Mesenchymal stem cell (in vitro differentiated cells and primary cell): ENCODE measurements at regions not wholly inside any gene's neighbourhood (a gene's known extent, or its start where the extent isn't known, plus 50 kb on each side); places are given as distances from the start of the nearest gene placed in this dataset.
A peak's percentile ranks its signal among the peaks of the same experiment; 100 is the strongest.

Experiments used
- DNase-seq: peaks from one replicate; pipeline ENCODE4 v3.0.0-alpha.2; 2013
- H2AFZ ChIP-seq: one replicate; pipeline ENCODE4 v1.6.1; 2013; ENCODE audit warnings: low read depth, mild to moderate bottlenecking, control low read depth, inconsistent platforms, low read length, moderate library complexity
- H2AK5ac ChIP-seq: 2 replicates; pipeline ENCODE4 v1.6.1; 2013; ENCODE audit warnings: low read length, moderate library complexity, mild to moderate bottlenecking, inconsistent platforms; ENCODE audit not compliant: severe bottlenecking
- H2BK120ac ChIP-seq: one replicate; pipeline ENCODE4 v1.6.1; 2013; ENCODE audit warnings: low read depth, mild to moderate bottlenecking, inconsistent platforms, low read length, moderate library complexity
- H2BK12ac ChIP-seq, 2 experiments: one replicate each; pipeline ENCODE4 v1.6.1; 2013; ENCODE audit warnings: inconsistent platforms in 2 of 2, low read length in 2 of 2, mild to moderate bottlenecking in 2 of 2, moderate library complexity in 2 of 2, control low read depth in 1 of 2
- H2BK15ac ChIP-seq: one replicate; pipeline ENCODE4 v1.6.1; 2013; ENCODE audit warnings: mild to moderate bottlenecking, low read depth, inconsistent platforms; ENCODE audit not compliant: poor library complexity, severe bottlenecking
- H2BK5ac ChIP-seq: 2 replicates; pipeline ENCODE4 v1.6.1; 2013; ENCODE audit warnings: low read depth, mild to moderate bottlenecking, low read length, control low read depth, inconsistent platforms; ENCODE audit not compliant: poor library complexity, severe bottlenecking
- H3K14ac ChIP-seq, 2 experiments: one replicate each; pipeline ENCODE4 v1.6.1; 2013; ENCODE audit warnings: inconsistent platforms in 2 of 2, low read length in 2 of 2, control low read depth in 1 of 2, mild to moderate bottlenecking in 1 of 2, moderate library complexity in 1 of 2
- H3K18ac ChIP-seq, 2 experiments: one replicate each; pipeline ENCODE4 v1.6.1; 2013; ENCODE audit warnings: inconsistent platforms in 2 of 2, low read length in 2 of 2, control low read depth in 1 of 2, low read depth in 1 of 2, mild to moderate bottlenecking in 1 of 2
- H3K23ac ChIP-seq, 2 experiments: one replicate each; pipeline ENCODE4 v1.6.1; 2013; ENCODE audit warnings: inconsistent platforms in 2 of 2, low read length in 2 of 2, mild to moderate bottlenecking in 2 of 2, moderate library complexity in 2 of 2, control low read depth in 1 of 2
- H3K27ac ChIP-seq: 2 replicates; pipeline ENCODE4 v1.5.1; 2013; ENCODE audit warnings: mild to moderate bottlenecking, moderate library complexity, low read length, control low read depth, inconsistent platforms; ENCODE audit not compliant: poor library complexity, severe bottlenecking
- H3K27me3 ChIP-seq, 2 experiments: 2 replicates each; pipeline versions ENCODE4 v1.6.1 to v1.7.0; 2013; ENCODE audit warnings: low read length in 2 of 2, mild to moderate bottlenecking in 2 of 2, moderate library complexity in 2 of 2, control low read depth in 1 of 2, inconsistent platforms in 1 of 2; ENCODE audit not compliant: control insufficient read depth in 1 of 2, insufficient read depth in 1 of 2
- H3K36me3 ChIP-seq, 2 experiments: 2 replicates each; pipeline versions ENCODE4 v1.6.1 to v1.7.0; 2013; ENCODE audit warnings: low read length in 2 of 2, control low read depth in 1 of 2, inconsistent platforms in 1 of 2, low read depth in 1 of 2, mild to moderate bottlenecking in 1 of 2; ENCODE audit not compliant: insufficient read depth in 2 of 2, control insufficient read depth in 1 of 2
- H3K4ac ChIP-seq, 2 experiments: one replicate each; pipeline ENCODE4 v1.6.1; 2013; ENCODE audit warnings: inconsistent platforms in 2 of 2, low read length in 2 of 2, mild to moderate bottlenecking in 2 of 2, moderate library complexity in 2 of 2, control low read depth in 1 of 2, low read depth in 1 of 2
- H3K4me1 ChIP-seq: 2 replicates; pipeline ENCODE4 v1.6.1; 2013; ENCODE audit warnings: low read depth, low read length, control low read depth; ENCODE audit not compliant: control insufficient read depth, insufficient read depth
- H3K4me2 ChIP-seq: 2 replicates; pipeline ENCODE4 v1.6.1; 2013; ENCODE audit warnings: low read length, mild to moderate bottlenecking, inconsistent platforms; ENCODE audit not compliant: poor library complexity, severe bottlenecking
- H3K4me3 ChIP-seq, 2 experiments: 2 replicates each; pipeline versions ENCODE4 v1.5.1 to v1.7.0; 2013; ENCODE audit warnings: low read length in 2 of 2, mild to moderate bottlenecking in 2 of 2, control low read depth in 1 of 2, low read depth in 1 of 2; ENCODE audit not compliant: insufficient read depth in 1 of 2
- H3K79me1 ChIP-seq: replicated peaks from 2 replicates; pipeline ENCODE4 v1.6.1; 2013; ENCODE audit warnings: mild to moderate bottlenecking, control low read depth, low read length, inconsistent platforms; ENCODE audit not compliant: poor library complexity, severe bottlenecking
- H3K9ac ChIP-seq: 2 replicates; pipeline ENCODE4 v1.7.0; 2013; ENCODE audit warnings: mild to moderate bottlenecking, low read length, moderate library complexity
- H3K9me3 ChIP-seq: 2 replicates; pipeline ENCODE4 v1.7.0; 2013; ENCODE audit warnings: mild to moderate bottlenecking, low read length; ENCODE audit not compliant: control insufficient read depth
- H4K8ac ChIP-seq: one replicate; pipeline ENCODE4 v1.6.1; 2013; ENCODE audit warnings: inconsistent platforms, mild to moderate bottlenecking, low read length, moderate library complexity
- H4K91ac ChIP-seq: one replicate; pipeline ENCODE4 v1.6.1; 2013; ENCODE audit warnings: mild to moderate bottlenecking, low read length, inconsistent platforms
- WGBS: methylation state at CpG from one replicate; pipeline ENCODE4 v1.1.7; 2013; ENCODE audit warnings: mixed read lengths; 5-methylcytosine and 5-hydroxymethylcytosine counted together

GRCh38 chr10:78435484-78436221, 402.0 kb downstream of the RPS24 start:
- no peak overlapping the region for H3K4me2 ChIP-seq
- H3K4me1 ChIP-seq, result peaks cover 20% of the 10 kb centered on the region
- H3K27ac ChIP-seq, result no peak overlapping the region
- H3K23ac ChIP-seq, result no peak overlapping the region
- peak overlapping the region in 1 of 2 experiments; percentile 9 for H3K14ac ChIP-seq
- no peak overlapping the region for H2BK5ac ChIP-seq
- H3K9ac ChIP-seq, result no peak overlapping the region
- H3K36me3 ChIP-seq, result no peaks in the 10 kb centered on the region
- WGBS, result 37% methylated on average over 9 of the region's 10 CpGs
- H2AK5ac ChIP-seq, result no peak overlapping the region
- H4K8ac ChIP-seq, result peak overlapping the region; percentile 74
- no peaks in the 10 kb centered on the region for H3K79me1 ChIP-seq
- DNase-seq, result no peak
- no peak overlapping the region for H3K4ac ChIP-seq
- no peak overlapping the region for H2AFZ ChIP-seq
- no peak overlapping the region for H2BK15ac ChIP-seq
- H2BK12ac ChIP-seq, result peak overlapping the region; percentile 45 to 59
- H2BK120ac ChIP-seq, result no peak overlapping the region
- peak overlapping the region; percentile 18 for H4K91ac ChIP-seq
- no peak overlapping the region for H3K4me3 ChIP-seq
- no peaks in the 10 kb centered on the region for H3K9me3 ChIP-seq
- peaks cover 3% of the 10 kb centered on the region in 2 experiments for H3K27me3 ChIP-seq
- H3K18ac ChIP-seq, result peak overlapping the region; percentile 44 to 75

GRCh38 chr10:78436222-78436573, 402.5 kb downstream of the RPS24 start:
- H2BK120ac ChIP-seq, result no peak overlapping the region
- no peak for DNase-seq
- peaks cover 20% of the 10 kb centered on the region for H3K4me1 ChIP-seq
- no peak overlapping the region for H2AFZ ChIP-seq
- H3K18ac ChIP-seq, result peak overlapping the region; percentile 44 to 75
- H3K9me3 ChIP-seq, result no peaks in the 10 kb centered on the region
- no peak overlapping the region for H2AK5ac ChIP-seq
- peaks cover 0 to 3% of the 10 kb centered on the region in 2 experiments for H3K27me3 ChIP-seq
- H3K4me2 ChIP-seq, result no peak overlapping the region
- H2BK5ac ChIP-seq, result no peak overlapping the region
- WGBS, result 40% methylated on average over 6 of the region's 6 CpGs
- H2BK15ac ChIP-seq, result no peak overlapping the region
- H3K9ac ChIP-seq, result no peak overlapping the region
- no peak overlapping the region for H2BK12ac ChIP-seq
- H3K4me3 ChIP-seq, result no peak overlapping the region
- no peak overlapping the region for H3K14ac ChIP-seq
- peak overlapping the region; percentile 83 for H4K91ac ChIP-seq
- peak overlapping the region in 1 of 2 experiments; percentile 22 for H3K4ac ChIP-seq
- H3K27ac ChIP-seq, result no peak overlapping the region
- H3K23ac ChIP-seq, result peak overlapping the region in 1 of 2 experiments; percentile 24
- H3K36me3 ChIP-seq, result no peaks in the 10 kb centered on the region
- no peak overlapping the region for H4K8ac ChIP-seq
- no peaks in the 10 kb centered on the region for H3K79me1 ChIP-seq

- Histone ChIP-seq H3K27ac (no peak overlapping the region), H3K4me1 (peaks cover 20% of the 10 kb centered on the region), H4K91ac (no peak overlapping the region), H2BK12ac (peak overlapping the region in 1 of 2 experiments; percentile 21), H3K9ac (no peak overlapping the region), H2AK5ac (no peak overlapping the region), H2BK120ac (no peak overlapping the region), H2AFZ (no peak overlapping the region), H4K8ac (peak overlapping the region; percentile 20), H3K9me3 (no peaks in the 10 kb centered on the region), H3K36me3 (no peaks in the 10 kb centered on the region), H2BK15ac (peak overlapping the region; percentile 45), H3K79me1 (no peaks in the 10 kb centered on the region), H3K27me3 (peaks cover 0 to 3% of the 10 kb centered on the region in 2 experiments), H3K14ac (peak overlapping the region in 1 of 2 experiments; percentile 9), H3K4me2 (no peak overlapping the region), H3K4me3 (no peak overlapping the region), H3K18ac (peak overlapping the region in 1 of 2 experiments; percentile 4), H3K23ac (no peak overlapping the region), H3K4ac (no peak overlapping the region), H2BK5ac (no peak overlapping the region)
- no peak for DNase-seq
- WGBS, result 86% methylated on average over 8 of the region's 8 CpGs
Observed at GRCh38 chr10:78436706-78437406, 403.2 kb downstream of the RPS24 start.

- peaks cover 20% of the 10 kb centered on the region for H3K4me1 ChIP-seq
- H3K9ac ChIP-seq, result no peak overlapping the region
- H2AK5ac ChIP-seq, result no peak overlapping the region
- WGBS, result 92% methylated on average over 4 of the region's 5 CpGs
- H2BK120ac ChIP-seq, result no peak overlapping the region
- H3K9me3 ChIP-seq, result no peaks in the 10 kb centered on the region
- H3K18ac ChIP-seq, result no peak overlapping the region
- H3K4me2 ChIP-seq, result no peak overlapping the region
- no peak overlapping the region for H4K91ac ChIP-seq
- H3K79me1 ChIP-seq, result no peaks in the 10 kb centered on the region
- no peak overlapping the region for H3K14ac ChIP-seq
- H2BK5ac ChIP-seq, result no peak overlapping the region
- no peak overlapping the region for H3K23ac ChIP-seq
- no peak overlapping the region for H2BK15ac ChIP-seq
- no peaks in the 10 kb centered on the region for H3K36me3 ChIP-seq
- H3K27me3 ChIP-seq, result peaks cover 0 to 3% of the 10 kb centered on the region in 2 experiments
- H2AFZ ChIP-seq, result no peak overlapping the region
- no peak overlapping the region for H4K8ac ChIP-seq
- no peak overlapping the region for H3K27ac ChIP-seq
- DNase-seq, result no peak
- no peak overlapping the region for H2BK12ac ChIP-seq
- no peak overlapping the region for H3K4me3 ChIP-seq
- H3K4ac ChIP-seq, result no peak overlapping the region
Observed at GRCh38 chr10:78437407-78437768, 403.7 kb downstream of the RPS24 start.
